ENCODE measurements at regions not wholly inside any gene's neighbourhood (a gene's known extent, or its start where the extent isn't known, plus 50 kb on each side); places are given as distances from the start of the nearest gene placed in this dataset.

- Histone ChIP-seq H4K20me1 (ENCODE audit: insufficient read depth, low read length) (no peaks in the 10 kb centered on the region), H3K27me3 (ENCODE audit: insufficient read depth, low read length) (no peaks in the 10 kb centered on the region)
- TF ChIP-seq CTCF (IDR thresholded peaks at IDR 0.05; ENCODE audit: extremely low read depth, low read depth, low read length): no peak
Observed at GRCh38 chr11:134642206-134642605, 230.2 kb upstream of the B3GAT1 start.

GRCh38 chr11:134640971-134641968, 229.2 kb upstream of the B3GAT1 start:
- no peaks in the 10 kb centered on the region for H3K9me3 ChIP-seq (ENCODE audit: low read depth, low read length)
- H3K4me3 ChIP-seq (ENCODE audit: insufficient read depth, low read length): no peak overlapping the region
- H4K20me1 ChIP-seq (ENCODE audit: insufficient read depth, low read length): no peaks in the 10 kb centered on the region
- no peaks in the 10 kb centered on the region for H3K36me3 ChIP-seq (ENCODE audit: insufficient read depth, low read length)
- no peak for DNase-seq (ENCODE audit: insufficient read length, low spot score, missing footprints)
- H3K4me1 ChIP-seq (ENCODE audit: insufficient read depth, low read length): no peaks in the 10 kb centered on the region
- no peak overlapping the region for H3K27ac ChIP-seq (ENCODE audit: low read depth, low read length)
- no peaks in the 10 kb centered on the region for H3K27me3 ChIP-seq (ENCODE audit: insufficient read depth, low read length)
- TF ChIP-seq CTCF (IDR thresholded peaks at IDR 0.05; ENCODE audit: extremely low read depth, low read depth, low read length): no peak
- H3K79me2 ChIP-seq (ENCODE audit: insufficient read depth, low read length): no peaks in the 10 kb centered on the region
- no peak overlapping the region for H2AFZ ChIP-seq (ENCODE audit: low read length)
- no peak overlapping the region for H3K4me2 ChIP-seq (ENCODE audit: insufficient read depth, low read length)

More at GRCh38 chr11:134642206-134642605, 230.2 kb upstream of the B3GAT1 start:
- Histone ChIP-seq H3K36me3 (ENCODE audit: insufficient read depth, low read length) (no peaks in the 10 kb centered on the region), H2AFZ (ENCODE audit: low read length) (no peak overlapping the region), H3K4me2 (ENCODE audit: insufficient read depth, low read length) (no peak overlapping the region), H3K4me3 (ENCODE audit: insufficient read depth, low read length) (no peak overlapping the region), H3K79me2 (ENCODE audit: insufficient read depth, low read length) (no peaks in the 10 kb centered on the region), H3K27ac (ENCODE audit: low read depth, low read length) (no peak overlapping the region), H3K9me3 (ENCODE audit: low read depth, low read length) (no peaks in the 10 kb centered on the region), H3K4me1 (ENCODE audit: insufficient read depth, low read length) (no peaks in the 10 kb centered on the region)
- DNase-seq (ENCODE audit: insufficient read length, low spot score, missing footprints): no peak

- Histone ChIP-seq H3K9me3 (ENCODE audit: low read depth, low read length) (no peaks in the 10 kb centered on the region), H4K20me1 (ENCODE audit: insufficient read depth, low read length) (no peaks in the 10 kb centered on the region), H3K36me3 (ENCODE audit: insufficient read depth, low read length) (no peaks in the 10 kb centered on the region), H2AFZ (ENCODE audit: low read length) (no peak overlapping the region), H3K27ac (ENCODE audit: low read depth, low read length) (no peak overlapping the region), H3K4me1 (ENCODE audit: insufficient read depth, low read length) (no peaks in the 10 kb centered on the region), H3K4me3 (ENCODE audit: insufficient read depth, low read length) (no peak overlapping the region), H3K27me3 (ENCODE audit: insufficient read depth, low read length) (no peaks in the 10 kb centered on the region), H3K4me2 (ENCODE audit: insufficient read depth, low read length) (no peak overlapping the region), H3K79me2 (ENCODE audit: insufficient read depth, low read length) (no peaks in the 10 kb centered on the region)
- no peak for TF ChIP-seq CTCF (IDR thresholded peaks at IDR 0.05; ENCODE audit: extremely low read depth, low read depth, low read length)
- no peak for DNase-seq (ENCODE audit: insufficient read length, low spot score, missing footprints)
Observed at GRCh38 chr11:134640536-134640935, 228.5 kb upstream of the B3GAT1 start.

GRCh38 chr11:134639586-134640330, 227.7 kb upstream of the B3GAT1 start:
- Histone ChIP-seq H4K20me1 (ENCODE audit: insufficient read depth, low read length) (no peaks in the 10 kb centered on the region), H3K36me3 (ENCODE audit: insufficient read depth, low read length) (no peaks in the 10 kb centered on the region), H3K9me3 (ENCODE audit: low read depth, low read length) (no peaks in the 10 kb centered on the region), H2AFZ (ENCODE audit: low read length) (no peak overlapping the region), H3K27ac (ENCODE audit: low read depth, low read length) (no peak overlapping the region), H3K4me1 (ENCODE audit: insufficient read depth, low read length) (no peaks in the 10 kb centered on the region), H3K27me3 (ENCODE audit: insufficient read depth, low read length) (no peaks in the 10 kb centered on the region), H3K79me2 (ENCODE audit: insufficient read depth, low read length) (no peaks in the 10 kb centered on the region), H3K4me3 (ENCODE audit: insufficient read depth, low read length) (no peak overlapping the region), H3K4me2 (ENCODE audit: insufficient read depth, low read length) (no peak overlapping the region)
- no peak for DNase-seq (ENCODE audit: insufficient read length, low spot score, missing footprints)
- TF ChIP-seq CTCF (IDR thresholded peaks at IDR 0.05; ENCODE audit: extremely low read depth, low read depth, low read length): no peak

All from osteoblast (primary cell).